ENCODE measurements at regions not wholly inside any gene's neighbourhood (a gene's known extent, or its start where the extent isn't known, plus 50 kb on each side); places are given as distances from the start of the nearest gene placed in this dataset.

DNA sequence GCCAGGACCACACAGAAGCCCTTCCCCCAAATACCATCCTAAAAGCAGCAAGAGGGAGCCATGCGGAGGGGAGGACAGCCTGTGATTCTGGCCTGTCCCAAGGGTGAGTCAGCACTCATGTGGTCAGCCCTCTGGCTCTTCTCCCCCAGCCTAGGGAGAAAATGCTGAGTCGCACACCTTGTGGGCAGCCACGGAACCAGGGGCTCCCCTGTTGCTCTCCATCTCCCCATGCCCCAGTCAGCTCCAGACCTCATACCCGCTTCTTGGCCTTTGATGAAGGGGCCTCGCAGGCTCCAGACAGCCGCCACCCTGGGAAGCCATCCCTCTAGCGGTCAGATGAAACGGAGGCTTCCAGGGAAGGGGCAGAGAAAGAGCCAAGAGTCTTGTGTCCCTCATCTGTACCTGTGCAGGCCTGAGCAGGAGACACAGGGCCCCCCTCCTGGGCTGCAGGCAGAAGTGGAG is 181.3 kb upstream of the SIX2 start:
- Histone ChIP-seq H3K4me1 (ENCODE audit: insufficient read depth, low read length, severe bottlenecking) (peaks cover 12% of the 10 kb centered on the region), H3K4me3 (ENCODE audit: low read depth, low read length, poor library complexity, severe bottlenecking) (no peak overlapping the region), H4K20me1 (ENCODE audit: insufficient read depth, low read length) (no peaks in the 10 kb centered on the region), H3F3A (ENCODE audit: insufficient read depth, low read length) (no peaks in the 10 kb centered on the region), H3K36me3 (ENCODE audit: insufficient read depth, low read length) (no peaks in the 10 kb centered on the region), H3K9me2 (ENCODE audit: low read depth, low read length) (no peaks in the 10 kb centered on the region), H3K27ac (ENCODE audit: low read depth, low read length, poor library complexity, severe bottlenecking) (no peak overlapping the region), H3K9ac (ENCODE audit: low read length) (no peak overlapping the region), H3K9me3 (ENCODE audit: low read length) (no peaks in the 10 kb centered on the region), H3K27me3 (ENCODE audit: insufficient read depth, low read length) (no peaks in the 10 kb centered on the region), H3K79me2 (ENCODE audit: insufficient read depth, low read length) (no peaks in the 10 kb centered on the region), H3K4me2 (ENCODE audit: low read length) (no peak overlapping the region), H2AFZ (ENCODE audit: low read length) (no peak overlapping the region)
- TF ChIP-seq EZH2 (IDR thresholded peaks at IDR 0.05; ENCODE audit: borderline replicate concordance, low read length) (no peak), CTCF (IDR thresholded peaks at IDR 0.05; ENCODE audit: low read length) (no peak)

GRCh38 chr2:45184606-45185005 is 175.4 kb upstream of the SIX2 start:
- Histone ChIP-seq H3K4me3 (ENCODE audit: low read depth, low read length, poor library complexity, severe bottlenecking) (no peak overlapping the region), H3K79me2 (ENCODE audit: insufficient read depth, low read length) (no peaks in the 10 kb centered on the region), H2AFZ (ENCODE audit: low read length) (no peak overlapping the region), H3K27me3 (ENCODE audit: insufficient read depth, low read length) (no peaks in the 10 kb centered on the region), H3K27ac (ENCODE audit: low read depth, low read length, poor library complexity, severe bottlenecking) (no peak overlapping the region), H3K9me2 (ENCODE audit: low read depth, low read length) (no peaks in the 10 kb centered on the region), H3K9ac (ENCODE audit: low read length) (no peak overlapping the region), H3K4me1 (ENCODE audit: insufficient read depth, low read length, severe bottlenecking) (peaks cover 23% of the 10 kb centered on the region), H3K4me2 (ENCODE audit: low read length) (no peak overlapping the region), H3K9me3 (ENCODE audit: low read length) (no peaks in the 10 kb centered on the region), H4K20me1 (ENCODE audit: insufficient read depth, low read length) (no peaks in the 10 kb centered on the region), H3K36me3 (ENCODE audit: insufficient read depth, low read length) (no peaks in the 10 kb centered on the region), H3F3A (ENCODE audit: insufficient read depth, low read length) (no peaks in the 10 kb centered on the region)
- TF ChIP-seq CTCF (IDR thresholded peaks at IDR 0.05; ENCODE audit: low read length) (no peak), EZH2 (IDR thresholded peaks at IDR 0.05; ENCODE audit: borderline replicate concordance, low read length) (no peak)

DNA sequence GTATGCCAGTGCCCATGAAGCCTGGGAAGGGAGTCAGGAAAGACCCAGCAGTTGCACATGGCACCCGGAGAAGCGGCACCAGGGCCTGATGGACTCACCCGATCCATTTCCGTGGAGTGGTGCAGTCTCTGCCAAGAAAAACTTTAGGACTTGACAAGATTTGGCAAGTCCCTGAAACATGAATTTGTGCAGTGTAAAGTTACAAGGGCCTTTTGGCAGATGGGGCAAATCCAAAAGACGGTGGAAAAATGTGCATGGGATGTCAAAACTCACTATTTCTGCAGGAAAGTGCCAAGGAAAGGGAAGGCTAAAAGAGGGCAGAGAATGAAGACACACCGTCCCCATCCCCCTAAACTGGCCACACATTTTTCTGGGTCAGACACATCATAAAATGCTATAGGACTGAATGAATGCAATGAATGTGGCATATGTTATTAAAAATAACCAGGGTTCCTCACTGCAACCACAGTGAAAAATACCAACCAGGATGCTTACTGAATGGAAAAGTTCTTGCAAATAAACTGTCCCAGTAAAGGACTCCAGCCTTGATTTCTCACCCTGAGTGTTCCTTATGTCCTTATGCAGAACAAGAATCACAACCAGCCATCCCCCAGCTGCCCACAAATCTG is 173.5 kb upstream of the SIX2 start:
- Histone ChIP-seq H4K20me1 (ENCODE audit: insufficient read depth, low read length) (no peaks in the 10 kb centered on the region), H3K9me2 (ENCODE audit: low read depth, low read length) (no peaks in the 10 kb centered on the region), H3K27ac (ENCODE audit: low read depth, low read length, poor library complexity, severe bottlenecking) (no peak overlapping the region), H3K4me2 (ENCODE audit: low read length) (no peak overlapping the region), H3K9me3 (ENCODE audit: low read length) (no peaks in the 10 kb centered on the region), H3K27me3 (ENCODE audit: insufficient read depth, low read length) (no peaks in the 10 kb centered on the region), H3K4me3 (ENCODE audit: low read depth, low read length, poor library complexity, severe bottlenecking) (no peak overlapping the region), H2AFZ (ENCODE audit: low read length) (no peak overlapping the region), H3K36me3 (ENCODE audit: insufficient read depth, low read length) (no peaks in the 10 kb centered on the region), H3K4me1 (ENCODE audit: insufficient read depth, low read length, severe bottlenecking) (peaks cover 16% of the 10 kb centered on the region), H3K79me2 (ENCODE audit: insufficient read depth, low read length) (no peaks in the 10 kb centered on the region), H3F3A (ENCODE audit: insufficient read depth, low read length) (no peaks in the 10 kb centered on the region), H3K9ac (ENCODE audit: low read length) (no peak overlapping the region)
- TF ChIP-seq EZH2 (IDR thresholded peaks at IDR 0.05; ENCODE audit: borderline replicate concordance, low read length) (no peak), CTCF (IDR thresholded peaks at IDR 0.05; ENCODE audit: low read length) (no peak)

All from OCI-LY1 (cell line).